ENCODE measurements at regions not wholly inside any gene's neighbourhood (a gene's known extent, or its start where the extent isn't known, plus 50 kb on each side); places are given as distances from the start of the nearest gene placed in this dataset.

DNA sequence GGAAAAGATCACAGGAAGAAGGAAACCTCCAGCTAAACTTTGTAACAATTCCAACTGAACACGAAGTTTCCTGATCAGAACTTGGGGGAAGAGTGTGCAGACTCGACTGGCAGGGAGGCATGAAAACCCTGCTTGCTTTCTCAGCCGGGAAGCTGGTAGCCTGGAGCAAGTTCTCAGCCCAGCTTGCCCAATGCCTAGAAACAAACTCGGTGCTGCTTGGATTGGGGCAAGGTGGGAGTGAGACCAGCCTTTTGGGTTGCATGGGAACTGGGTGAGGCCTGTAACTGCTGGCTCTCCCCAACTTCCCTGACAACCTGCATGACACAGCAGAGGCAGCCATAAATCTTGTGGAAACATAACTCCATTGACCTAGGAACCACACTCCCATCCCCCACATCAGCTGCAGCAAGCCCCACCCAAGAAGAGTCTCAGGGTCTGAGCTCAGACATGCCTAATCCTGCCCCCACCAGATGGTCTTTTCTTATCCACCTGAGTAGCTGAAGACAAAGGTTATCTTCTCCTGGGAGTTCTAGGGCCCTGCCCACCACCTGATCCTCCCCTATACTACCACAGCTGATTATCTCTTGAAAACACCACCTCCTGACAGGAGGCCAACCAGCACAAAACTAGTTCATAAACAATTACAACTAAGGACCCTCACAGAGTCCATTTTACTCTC, 1859.7 kb upstream of the CELF4 start:
- no peaks in the 10 kb centered on the region for H3K4me1 ChIP-seq (ENCODE audit: control insufficient read depth, insufficient read depth, low read length)
- 85% methylated on average over 4 of the region's 4 CpGs for WGBS (ENCODE audit: insufficient coverage)
- H3K9me3 ChIP-seq (ENCODE audit: control insufficient read depth, insufficient read depth, low read length): peaks cover 13% of the 10 kb centered on the region
- H3K27ac Mint-ChIP-seq: no peak overlapping the region
- H3K4me1 Mint-ChIP-seq: no peaks in the 10 kb centered on the region
- no peaks in the 10 kb centered on the region for H3K36me3 Mint-ChIP-seq
- DNase-seq (no peak), ATAC-seq (no peak)
- H3K27me3 ChIP-seq (ENCODE audit: control insufficient read depth, insufficient read depth, low read length): no peaks in the 10 kb centered on the region
- H3K4me3 Mint-ChIP-seq: no peak overlapping the region
- TF ChIP-seq, protein P1, sequence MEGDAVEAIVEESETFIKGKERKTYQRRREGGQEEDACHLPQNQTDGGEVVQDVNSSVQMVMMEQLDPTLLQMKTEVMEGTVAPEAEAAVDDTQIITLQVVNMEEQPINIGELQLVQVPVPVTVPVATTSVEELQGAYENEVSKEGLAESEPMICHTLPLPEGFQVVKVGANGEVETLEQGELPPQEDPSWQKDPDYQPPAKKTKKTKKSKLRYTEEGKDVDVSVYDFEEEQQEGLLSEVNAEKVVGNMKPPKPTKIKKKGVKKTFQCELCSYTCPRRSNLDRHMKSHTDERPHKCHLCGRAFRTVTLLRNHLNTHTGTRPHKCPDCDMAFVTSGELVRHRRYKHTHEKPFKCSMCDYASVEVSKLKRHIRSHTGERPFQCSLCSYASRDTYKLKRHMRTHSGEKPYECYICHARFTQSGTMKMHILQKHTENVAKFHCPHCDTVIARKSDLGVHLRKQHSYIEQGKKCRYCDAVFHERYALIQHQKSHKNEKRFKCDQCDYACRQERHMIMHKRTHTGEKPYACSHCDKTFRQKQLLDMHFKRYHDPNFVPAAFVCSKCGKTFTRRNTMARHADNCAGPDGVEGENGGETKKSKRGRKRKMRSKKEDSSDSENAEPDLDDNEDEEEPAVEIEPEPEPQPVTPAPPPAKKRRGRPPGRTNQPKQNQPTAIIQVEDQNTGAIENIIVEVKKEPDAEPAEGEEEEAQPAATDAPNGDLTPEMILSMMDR (IDR thresholded peaks at IDR 0.05): no peak
- no peaks in the 10 kb centered on the region for H3K27me3 Mint-ChIP-seq (ENCODE audit: low read depth in 2 of 2)
- peaks cover 13 to 23% of the 10 kb centered on the region in 2 donors for H3K9me3 Mint-ChIP-seq
- H3K4me3 ChIP-seq (ENCODE audit: low read length): no peak overlapping the region
- intact Hi-C loops (cut with micrococcal nuclease): no loop called here
- no peak overlapping the region for H3K27ac ChIP-seq (ENCODE audit: low read length)
- H3K36me3 ChIP-seq (ENCODE audit: control insufficient read depth, insufficient read depth, low read length): no peaks in the 10 kb centered on the region

DNA sequence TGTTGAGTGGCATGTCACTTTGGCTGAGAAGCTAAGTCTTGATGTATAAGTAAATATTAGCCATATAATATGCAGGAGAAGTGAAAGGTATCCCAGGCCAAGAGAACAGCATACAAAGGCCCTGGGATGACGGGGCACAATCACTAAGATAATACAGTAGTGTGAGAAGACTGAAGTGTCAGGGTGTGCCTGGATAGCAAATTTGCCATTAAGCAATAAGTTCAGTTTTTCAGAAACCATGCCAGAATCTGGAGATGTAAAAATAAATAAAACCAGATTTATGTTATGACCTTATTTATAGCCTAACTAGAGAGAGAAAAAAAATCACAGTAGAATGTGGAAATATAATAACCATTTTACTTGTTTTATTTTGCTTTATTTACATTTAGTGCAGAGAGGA, 1858.7 kb upstream of the CELF4 start:
- Histone ChIP-seq H3K4me1 (ENCODE audit: control insufficient read depth, insufficient read depth, low read length) (no peaks in the 10 kb centered on the region), H3K27me3 (ENCODE audit: control insufficient read depth, insufficient read depth, low read length) (no peaks in the 10 kb centered on the region), H3K27ac (ENCODE audit: low read length) (no peak overlapping the region), H3K9me3 (ENCODE audit: control insufficient read depth, insufficient read depth, low read length) (peaks cover 13% of the 10 kb centered on the region), H3K4me3 (ENCODE audit: low read length) (no peak overlapping the region), H3K36me3 (ENCODE audit: control insufficient read depth, insufficient read depth, low read length) (no peaks in the 10 kb centered on the region)
- Mint-ChIP-seq H3K9me3 (peaks cover 10 to 20% of the 10 kb centered on the region in 2 donors), H3K4me3 (no peak overlapping the region), H3K36me3 (no peaks in the 10 kb centered on the region), H3K4me1 (no peaks in the 10 kb centered on the region), H3K27ac (no peak overlapping the region), H3K27me3 (ENCODE audit: low read depth in 2 of 2) (no peaks in the 10 kb centered on the region)
- DNase-seq (no peak), ATAC-seq (no peak)
- 73% methylated on average over 1 of the region's 1 CpG for WGBS (ENCODE audit: insufficient coverage)
- TF ChIP-seq, protein P1 (IDR thresholded peaks at IDR 0.05): no peak
- intact Hi-C loops (cut with micrococcal nuclease): no loop called here

DNA sequence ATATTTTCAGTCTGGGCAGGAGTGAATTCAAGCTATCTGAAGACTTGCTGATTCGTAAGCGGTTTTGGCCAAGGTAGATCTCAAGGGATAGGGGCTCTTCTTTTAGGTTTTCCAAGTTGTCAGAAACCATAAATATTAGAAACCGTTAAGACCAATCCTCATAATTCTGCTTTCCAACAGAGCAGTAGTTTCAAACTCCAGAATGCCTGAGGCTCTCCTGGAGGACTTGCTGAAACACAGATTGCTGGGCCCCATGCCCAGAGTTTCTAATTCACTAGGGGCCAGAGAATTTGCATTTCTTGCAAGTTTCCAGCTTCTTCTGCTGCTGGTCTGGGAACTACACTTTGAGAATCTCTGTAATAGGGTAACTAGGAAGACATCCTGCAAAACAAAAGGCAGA, 1855.7 kb upstream of the CELF4 start:
- 84% methylated on average over 3 of the region's 3 CpGs for WGBS (ENCODE audit: insufficient coverage)

More for the DNA sequence above, 1855.7 kb upstream of the CELF4 start:
- Mint-ChIP-seq H3K9me3 (peaks cover 7 to 17% of the 10 kb centered on the region in 2 donors), H3K27me3 (ENCODE audit: low read depth in 2 of 2) (no peaks in the 10 kb centered on the region), H3K27ac (no peak overlapping the region), H3K36me3 (no peaks in the 10 kb centered on the region), H3K4me1 (no peaks in the 10 kb centered on the region), H3K4me3 (no peak overlapping the region)
- H3K36me3 ChIP-seq (ENCODE audit: control insufficient read depth, insufficient read depth, low read length): no peaks in the 10 kb centered on the region
- H3K27me3 ChIP-seq (ENCODE audit: control insufficient read depth, insufficient read depth, low read length): no peaks in the 10 kb centered on the region
- DNase-seq: no peak
- H3K4me1 ChIP-seq (ENCODE audit: control insufficient read depth, insufficient read depth, low read length): no peaks in the 10 kb centered on the region
- intact Hi-C loops (cut with micrococcal nuclease): no loop called here
- H3K4me3 ChIP-seq (ENCODE audit: low read length): no peak overlapping the region
- TF ChIP-seq, protein P1 (IDR thresholded peaks at IDR 0.05): no peak
- peaks cover 13% of the 10 kb centered on the region for H3K9me3 ChIP-seq (ENCODE audit: control insufficient read depth, insufficient read depth, low read length)
- ATAC-seq: no peak
- no peak overlapping the region for H3K27ac ChIP-seq (ENCODE audit: low read length)
